GM19438 (cell line): ENCODE measurements at regions not wholly inside any gene's neighbourhood (a gene's known extent, or its start where the extent isn't known, plus 50 kb on each side); places are given as distances from the start of the nearest gene placed in this dataset.
"Not testable (repeated sequence)": the region's sequence is repeated elsewhere in the genome, so short reads cannot be mapped to it uniquely, and the experiment has no call there.

Experiments
- ATAC-seq: cut with Tn5 transposase; IDR thresholded peaks from one replicate; pipeline ENCODE4 v1.9.1; 2021; ENCODE audit warnings: low read depth; ENCODE audit not compliant: unreplicated experiment

DNA sequence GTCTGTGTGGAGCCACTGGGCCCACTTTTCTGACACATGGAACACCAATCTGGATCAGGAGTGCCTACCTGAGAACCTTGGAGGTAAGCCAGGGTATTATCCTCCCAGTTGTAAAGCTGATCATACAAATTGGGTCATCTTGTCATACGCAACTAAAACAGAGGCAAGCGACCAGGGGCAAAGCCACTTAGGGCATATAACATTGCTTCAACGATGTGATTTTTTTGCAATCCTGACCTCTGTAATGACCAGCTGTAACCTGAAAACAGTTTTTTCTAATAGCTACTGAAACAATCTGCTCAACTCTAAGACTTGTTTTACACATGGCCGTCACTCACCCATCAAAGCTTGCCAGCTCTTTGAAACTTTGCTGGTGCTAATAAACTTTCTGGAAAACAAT is 261.5 kb upstream of the AGTR2 start:
- no peak for ATAC-seq

DNA sequence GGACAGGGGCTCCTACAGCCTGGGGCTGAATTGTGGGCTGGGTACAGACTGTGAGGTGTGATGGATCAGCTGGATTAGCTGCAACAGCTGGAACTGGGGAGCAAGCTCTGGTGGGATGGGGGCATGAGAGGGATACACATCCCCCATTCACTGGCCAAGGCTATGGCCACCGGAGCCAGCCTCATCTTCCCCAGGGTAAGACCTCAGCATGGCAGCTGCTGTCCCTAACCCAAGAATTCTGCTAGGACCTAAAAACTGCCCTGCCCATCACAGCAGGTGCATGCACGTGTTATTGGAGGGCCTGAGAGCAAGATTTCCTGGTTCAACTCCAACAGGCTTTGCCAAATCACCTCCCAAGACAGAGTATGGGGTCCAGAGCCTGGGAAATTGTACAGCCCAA is 258.6 kb upstream of the AGTR2 start:
- no peak for ATAC-seq

- ATAC-seq, result peak; percentile 94
Measured at GRCh38 chrX:115912372-115912897, 258.1 kb upstream of the AGTR2 start.

- peak; percentile 45 for ATAC-seq
Measured at GRCh38 chrX:115913575-115913974, 257.0 kb upstream of the AGTR2 start.

- ATAC-seq, result not testable (repeated sequence)
Measured at GRCh38 chrX:115915625-115916024, 254.9 kb upstream of the AGTR2 start.

DNA sequence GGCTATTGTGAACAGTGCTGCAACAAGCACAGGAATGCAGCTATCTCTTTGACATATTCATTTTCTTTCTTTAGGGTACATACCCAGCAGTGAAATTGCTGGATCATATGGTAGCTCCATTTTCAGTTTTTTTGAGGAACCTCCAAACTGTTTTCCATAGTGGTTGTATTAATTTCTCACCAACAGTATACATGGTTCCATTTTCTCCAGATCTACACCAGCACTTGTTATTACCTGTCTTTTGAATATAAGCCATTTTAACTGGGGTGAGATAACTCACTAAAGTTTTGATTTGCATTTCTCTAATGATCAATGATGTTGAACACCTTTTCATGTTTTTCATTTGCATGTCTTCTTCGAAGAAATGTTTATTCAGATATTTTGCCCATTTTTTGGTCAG is 241.1 kb upstream of the AGTR2 start:
- ATAC-seq, result no peak

DNA sequence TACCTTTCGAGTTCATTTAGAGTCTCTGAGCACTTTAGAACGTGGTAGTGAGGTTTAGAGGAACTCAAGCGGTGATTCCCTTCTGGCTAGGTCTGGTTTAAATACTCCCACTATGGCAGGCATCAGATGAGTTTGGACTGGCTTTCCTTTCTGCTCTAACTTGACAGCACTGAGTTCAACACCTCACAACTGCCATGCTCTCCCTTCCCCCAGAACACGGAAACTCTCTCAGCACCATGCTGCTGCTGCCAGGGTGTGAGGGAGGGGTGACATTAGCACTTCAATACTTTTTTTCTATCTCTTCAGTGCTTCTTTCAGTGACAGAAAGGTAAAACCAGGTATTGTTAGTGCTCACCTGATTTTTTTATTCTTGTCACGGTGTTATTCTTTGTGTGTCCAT is 234.5 kb upstream of the AGTR2 start:
- no peak for ATAC-seq

DNA sequence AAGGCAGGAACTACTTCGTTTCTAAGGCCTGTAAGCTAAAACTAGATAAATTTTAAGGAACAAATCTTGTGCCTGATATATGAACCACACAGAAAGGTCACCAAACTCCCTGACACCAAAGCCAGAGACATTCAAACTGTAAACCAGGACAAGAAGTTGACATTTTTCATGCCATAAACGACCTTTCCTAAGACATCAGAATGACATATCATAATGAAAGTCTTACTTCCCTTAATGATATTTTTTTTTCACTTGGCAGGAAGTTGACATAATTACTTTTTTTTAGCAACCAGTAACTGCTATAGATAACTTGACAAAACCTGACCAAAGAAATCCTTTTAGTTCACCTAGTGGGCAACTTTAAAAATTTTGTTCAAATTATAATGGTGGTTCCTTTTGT is 231.5 kb upstream of the AGTR2 start:
- ATAC-seq, result no peak

GRCh38 chrX:115939636-115940160 is 230.8 kb upstream of the AGTR2 start:
- no peak for ATAC-seq

GRCh38 chrX:115940348-115940747 is 230.2 kb upstream of the AGTR2 start:
- peak; percentile 31 for ATAC-seq

- ATAC-seq, result peak; percentile 70
Measured at GRCh38 chrX:115940888-115941332, 229.6 kb upstream of the AGTR2 start.

DNA sequence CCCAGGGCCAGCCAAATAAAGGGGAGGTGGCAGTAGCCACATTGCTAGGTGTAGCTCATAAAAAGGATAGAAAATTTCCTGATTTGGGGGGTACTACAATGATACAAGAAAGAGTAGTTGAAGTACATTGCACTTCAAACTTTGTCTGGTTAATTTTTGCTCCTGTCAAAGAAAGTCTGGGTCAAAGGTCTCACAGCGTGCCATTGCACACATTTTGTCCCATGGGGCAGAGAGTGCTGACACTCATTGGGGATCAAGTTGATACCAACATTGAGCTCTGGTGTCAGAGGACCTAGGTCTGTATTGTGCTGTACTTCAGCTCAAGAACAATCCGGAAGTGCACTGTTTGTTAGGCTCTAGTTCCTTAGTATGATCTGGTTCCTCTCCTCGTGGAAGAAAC is 229.2 kb upstream of the AGTR2 start:
- ATAC-seq, result no peak

GRCh38 chrX:115946059-115946458 is 224.5 kb upstream of the AGTR2 start:
- no peak for ATAC-seq

DNA sequence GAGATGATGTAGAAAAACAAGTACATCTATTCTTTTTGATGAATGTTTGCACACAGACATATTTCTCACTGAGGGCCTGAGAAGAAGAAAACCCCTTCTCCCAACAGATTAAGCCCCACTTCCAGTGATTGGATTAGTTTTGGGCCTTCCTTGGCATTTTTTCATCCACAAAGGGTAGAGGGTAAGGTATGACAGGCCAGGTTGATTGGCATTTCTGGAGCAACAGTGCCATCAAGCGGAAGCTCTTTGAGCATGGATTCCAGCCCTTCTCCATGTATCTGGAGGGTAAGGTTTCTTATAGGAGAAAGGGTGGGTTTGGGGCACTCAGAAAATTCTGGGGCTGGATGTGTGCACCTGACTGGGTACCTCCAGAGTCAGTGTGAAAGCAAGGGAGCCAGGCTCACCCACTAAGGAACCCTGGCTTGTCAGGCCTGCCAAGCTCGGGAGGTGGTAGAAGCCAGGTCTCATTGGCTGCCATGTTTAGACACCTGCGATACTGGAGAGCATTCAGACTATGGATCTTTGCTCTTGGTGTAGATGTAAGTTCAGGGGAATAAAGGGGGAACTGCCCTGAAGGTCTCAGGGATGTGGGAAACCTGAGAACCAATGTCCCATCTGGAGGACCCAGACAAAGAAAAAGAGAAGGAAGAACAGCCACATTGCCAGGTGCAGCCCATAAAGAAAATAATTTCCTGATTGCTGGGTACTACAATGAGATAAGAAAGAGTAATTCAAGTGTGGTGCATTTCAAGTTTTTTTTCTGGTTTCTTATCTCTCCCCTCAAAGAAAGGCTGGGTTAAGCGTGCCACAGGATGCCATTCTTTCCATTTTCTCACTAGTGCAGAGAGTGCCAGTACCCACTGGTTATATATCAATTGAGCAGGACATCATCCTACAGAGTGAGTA is 222.3 kb upstream of the AGTR2 start:
- ATAC-seq, result peak; percentile 43

DNA sequence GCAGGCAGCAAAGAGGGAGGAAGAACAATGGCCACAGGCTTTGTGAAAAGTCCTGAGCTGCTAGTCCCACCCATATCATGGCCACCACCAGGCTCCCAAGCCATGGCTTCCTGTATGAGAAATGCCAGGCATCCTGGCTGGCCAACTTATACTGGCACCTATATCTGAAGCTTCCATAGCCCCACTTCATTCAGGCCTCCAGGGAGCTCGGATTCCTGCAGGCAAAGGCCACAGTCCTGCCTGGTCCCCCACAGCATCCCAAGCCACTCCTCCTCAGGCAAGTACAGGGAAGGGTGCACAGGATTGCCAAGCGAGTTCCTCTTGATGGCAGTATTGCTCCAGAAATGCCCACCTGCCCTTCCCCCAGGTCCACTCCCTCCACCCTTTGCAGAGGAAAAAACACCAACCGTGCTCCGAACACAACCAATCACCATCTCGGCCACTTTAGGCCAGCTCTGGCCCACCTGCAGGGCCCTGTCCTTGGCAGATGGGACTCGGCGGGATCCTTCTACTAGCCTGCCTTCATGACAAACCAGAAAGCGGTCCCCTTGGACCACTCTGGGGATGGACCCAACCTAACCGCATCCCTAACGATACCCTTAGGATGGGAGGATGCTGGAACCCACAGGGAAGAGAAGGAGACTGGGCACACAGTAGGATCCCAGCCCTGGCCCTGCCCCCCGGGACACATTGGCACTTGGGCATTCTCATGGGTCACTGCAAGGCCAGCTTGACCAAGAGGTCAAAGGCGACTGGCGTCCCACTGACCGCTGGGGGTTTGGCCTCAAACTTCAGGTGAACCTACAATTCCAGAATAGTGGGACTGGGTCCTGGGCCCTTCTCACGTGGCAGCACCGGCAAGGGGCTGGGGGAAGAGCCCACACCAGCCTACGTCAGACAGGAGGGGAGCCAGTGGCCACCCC is 220.4 kb upstream of the AGTR2 start:
- peak; percentile 51 for ATAC-seq

DNA sequence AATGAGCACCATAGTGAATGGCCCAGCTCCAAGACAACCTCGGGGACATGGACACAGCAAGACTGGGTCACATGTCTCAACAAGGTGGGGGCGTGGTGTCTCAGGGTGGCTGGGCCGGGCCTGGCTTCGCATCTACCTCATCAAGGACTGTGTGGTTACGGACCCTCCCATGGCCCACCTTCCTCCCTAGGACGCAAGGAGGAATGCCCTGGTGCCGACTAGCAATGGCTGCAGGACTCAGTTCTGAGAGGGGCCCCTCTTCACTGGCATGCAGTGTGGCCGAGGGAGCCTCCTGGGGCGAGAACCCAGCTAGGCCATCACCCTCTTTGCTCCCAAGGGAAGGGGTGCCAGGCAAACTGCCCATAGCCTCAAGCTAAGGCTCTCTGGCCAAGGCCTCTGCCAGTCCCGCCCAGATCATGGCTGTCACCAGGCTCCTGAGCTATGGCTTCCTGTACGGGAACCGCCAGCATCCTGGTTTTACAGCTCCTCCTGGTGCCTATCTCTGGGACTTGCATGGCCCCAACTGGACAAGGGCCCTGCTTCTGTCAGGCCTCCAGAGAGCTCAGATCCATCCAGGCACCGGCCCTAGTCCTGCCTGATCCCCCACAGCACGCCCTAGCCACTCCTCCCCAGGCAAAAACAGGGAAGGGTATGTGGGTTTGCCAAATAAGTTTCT is 218.0 kb upstream of the AGTR2 start:
- ATAC-seq, result no peak

DNA sequence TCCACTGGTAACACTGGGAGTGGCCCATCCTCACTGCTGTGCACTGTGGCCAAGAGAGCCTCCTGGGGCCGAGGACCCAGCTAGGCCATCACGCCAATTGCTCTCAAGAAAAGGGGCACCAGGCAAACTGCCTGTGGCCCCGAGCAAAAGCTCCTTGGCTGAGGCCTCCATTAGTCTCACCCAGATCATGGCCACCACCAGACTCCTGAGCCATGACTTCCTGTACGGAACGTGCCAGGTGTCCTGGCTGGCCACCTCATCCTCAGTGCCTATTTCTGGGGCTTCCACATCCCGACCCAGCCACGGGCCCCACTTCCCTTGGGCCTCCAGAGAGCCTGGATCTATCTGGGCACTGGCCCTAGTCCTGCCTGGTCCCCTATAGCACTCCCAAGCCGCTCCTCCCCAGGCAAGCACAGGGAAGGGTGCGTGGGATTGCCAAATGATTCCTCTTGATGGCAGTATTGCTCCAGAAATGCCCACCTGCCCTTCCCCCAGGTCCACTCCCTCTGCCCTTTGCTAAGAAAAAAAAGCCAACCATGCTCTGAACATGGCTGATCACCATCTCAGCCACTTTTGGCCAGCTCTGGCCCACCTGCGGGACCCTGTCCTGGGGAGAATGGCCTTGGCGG is 212.6 kb upstream of the AGTR2 start:
- no peak for ATAC-seq

- ATAC-seq, result no peak
Measured at GRCh38 chrX:115958687-115959359, 211.7 kb upstream of the AGTR2 start.

GRCh38 chrX:115960440-115961084 is 210.0 kb upstream of the AGTR2 start:
- no peak for ATAC-seq
